HepG2 (cell line): ENCODE measurements at regions not wholly inside any gene's neighbourhood (a gene's known extent, or its start where the extent isn't known, plus 50 kb on each side); places are given as distances from the start of the nearest gene placed in this dataset.
A peak's percentile ranks its signal among the peaks of the same experiment; 100 is the strongest.

Experiments
- BCL3 ChIP-seq: sonication (generic); formaldehyde crosslinking; IDR thresholded peaks from 2 replicates; pipeline ENCODE4 v1.5.1; 2020; ENCODE audit warnings: mild to moderate bottlenecking, missing genetic modification reagents, moderate library complexity
- CHD2 ChIP-seq: IDR thresholded peaks from 2 replicates; pipeline ENCODE4 v1.6.1; 2011; ENCODE audit warnings: low read depth, low read length, improper control_type of control experiment
- FOXJ3 ChIP-seq: sonication (generic); formaldehyde crosslinking; IDR thresholded peaks from 2 replicates; pipeline ENCODE4 v1.4.0; 2020; ENCODE audit warnings: missing genetic modification reagents, mild to moderate bottlenecking, borderline replicate concordance
- HMG20B ChIP-seq: conservative IDR thresholded peaks from 2 replicates; pipeline ENCODE4 v1.6.1; 2016; ENCODE audit warnings: missing genetic modification reagents, missing compliant biosample characterization
- HOXA3 ChIP-seq: sonication (generic); formaldehyde crosslinking; IDR thresholded peaks from 2 replicates; pipeline ENCODE4 v1.5.0; 2020; ENCODE audit warnings: missing genetic modification reagents
- JUN ChIP-seq: sonication (generic); formaldehyde crosslinking; IDR thresholded peaks from 2 replicates; pipeline ENCODE4 v1.4.0; 2020; ENCODE audit warnings: mild to moderate bottlenecking, missing genetic modification reagents
- KDM1A ChIP-seq: IDR thresholded peaks from 2 replicates; pipeline ENCODE4 v1.6.1; 2016; ENCODE audit warnings: missing compliant biosample characterization
- MTF2 ChIP-seq: sonication (generic); formaldehyde crosslinking; IDR thresholded peaks from 2 replicates; pipeline ENCODE4 v1.5.0; 2020; ENCODE audit warnings: missing genetic modification reagents, borderline replicate concordance
- MXI1 ChIP-seq: IDR thresholded peaks from 3 replicates; pipeline ENCODE4 v1.6.1; 2012; ENCODE audit warnings: low read depth, low read length, inconsistent platforms, borderline replicate concordance
- NR2F6 ChIP-seq, 2 experiments: IDR thresholded peaks; 2 replicates each; pipeline ENCODE4 v1.6.1; 2016; ENCODE audit warnings: antibody characterized with exemption in 1 of 2, mild to moderate bottlenecking in 1 of 2
- POLR2A ChIP-seq, 2 experiments: IDR thresholded peaks; 2 replicates each; pipeline ENCODE4 v1.6.1; 2011; ENCODE audit warnings: low read depth in 2 of 2, low read length in 2 of 2, mild to moderate bottlenecking in 1 of 2, moderate library complexity in 1 of 2; ENCODE audit not compliant: insufficient read depth in 1 of 2
- SATB2 ChIP-seq: sonication (generic); formaldehyde crosslinking; IDR thresholded peaks from 2 replicates; pipeline ENCODE4 v1.5.0; 2020; ENCODE audit warnings: missing genetic modification reagents
- SOX5 ChIP-seq: IDR thresholded peaks from 2 replicates; pipeline ENCODE4 v1.6.1; 2016; ENCODE audit warnings: borderline replicate concordance
- STAG1 ChIP-seq: sonication (generic); formaldehyde crosslinking; IDR thresholded peaks from 2 replicates; pipeline ENCODE4 v1.4.0; 2020; ENCODE audit warnings: missing genetic modification reagents
- TFDP1 ChIP-seq: IDR thresholded peaks from 2 replicates; pipeline ENCODE4 v1.6.1; 2016; ENCODE audit warnings: missing compliant biosample characterization, missing genetic modification reagents, borderline replicate concordance
- THAP9 ChIP-seq: sonication (generic); formaldehyde crosslinking; IDR thresholded peaks from 2 replicates; pipeline ENCODE4; 2020; ENCODE audit warnings: missing genetic modification reagents, mild to moderate bottlenecking, borderline replicate concordance
- WIZ ChIP-seq: sonication (generic); formaldehyde crosslinking; IDR thresholded peaks from 2 replicates; pipeline ENCODE4 v1.5.1; 2020; ENCODE audit warnings: mild to moderate bottlenecking, missing genetic modification reagents
- XRCC5 ChIP-seq: fragments of 200-400 bp; formaldehyde crosslinking; optimal IDR thresholded peaks from 2 replicates; pipeline ENCODE3; 2017; ENCODE audit warnings: mild to moderate bottlenecking, low read length
- ZFP36L1 ChIP-seq: sonication (generic); formaldehyde crosslinking; IDR thresholded peaks from 2 replicates; pipeline ENCODE4 v1.8.0; 2022; ENCODE audit warnings: mild to moderate bottlenecking, missing genetic modification reagents, moderate library complexity
- ZKSCAN5 ChIP-seq: sonication (generic); formaldehyde crosslinking; IDR thresholded peaks from 2 replicates; pipeline ENCODE4 v1.5.1; 2020; ENCODE audit warnings: mild to moderate bottlenecking, missing genetic modification reagents
- ZNF205 ChIP-seq: IDR thresholded peaks from 2 replicates; pipeline ENCODE4 v1.6.1; 2018; ENCODE audit warnings: missing biosample characterization, missing genetic modification reagents
- ZNF234 ChIP-seq: sonication (generic); formaldehyde crosslinking; conservative IDR thresholded peaks from 2 replicates; pipeline ENCODE4 v1.5.1; 2020; ENCODE audit warnings: mild to moderate bottlenecking, missing genetic modification reagents
- ZNF333 ChIP-seq: sonication (generic); formaldehyde crosslinking; IDR thresholded peaks from 2 replicates; pipeline ENCODE4 v1.4.0; 2020; ENCODE audit warnings: mild to moderate bottlenecking, missing genetic modification reagents, borderline replicate concordance
- ZNF576 ChIP-seq: sonication (generic); formaldehyde crosslinking; IDR thresholded peaks from 2 replicates; pipeline ENCODE4 v1.4.0; 2020; ENCODE audit warnings: mild to moderate bottlenecking, missing genetic modification reagents
- ZNF652 ChIP-seq: IDR thresholded peaks from 2 replicates; pipeline ENCODE4 v1.6.1; 2016; ENCODE audit warnings: low read depth, borderline replicate concordance
- ZNF720 ChIP-seq: sonication (generic); formaldehyde crosslinking; IDR thresholded peaks from 2 replicates; pipeline ENCODE4 v1.4.0; 2020; ENCODE audit warnings: missing genetic modification reagents
- ZSCAN31 ChIP-seq: sonication (generic); formaldehyde crosslinking; IDR thresholded peaks from 2 replicates; pipeline ENCODE4 v1.5.0; 2020; ENCODE audit warnings: low read depth, mild to moderate bottlenecking, missing genetic modification reagents

GRCh38 chr7:96415293-96415940, 93.5 kb upstream of the SLC25A13 start (continued):
- TF ChIP-seq THAP9 (CRISPR knock-in tag) (peak; percentile 62; the same call in 1 of the 2 replicates), ZNF333 (no peak; the same call in 1 of the 2 replicates), ZNF652 (CRISPR knock-in tag) (no peak), ZFP36L1 (CRISPR knock-in tag) (peak; percentile 56; the same call in 1 of the 2 replicates), ZNF205 (peak; percentile 74; the same call in 1 of the 2 replicates), ZNF576 (CRISPR knock-in tag) (no peak), SOX5 (CRISPR knock-in tag) (peak; percentile 84), STAG1 (CRISPR knock-in tag) (peak; percentile 61), ZNF234 (CRISPR knock-in tag) (no peak), KDM1A (CRISPR knock-in tag) (peak; percentile 88), CHD2 (0 out of 2 replicates have a peak, but pooled peaks have one; percentile 40), BCL3 (CRISPR knock-in tag) (no peak), ZKSCAN5 (CRISPR knock-in tag) (no peak), MTF2 (CRISPR knock-in tag) (no peak), MXI1 (peak; percentile 50; the same call in 1 of the 3 replicates), TFDP1 (CRISPR knock-in tag) (peak; percentile 66; the same call in 1 of the 2 replicates), ZNF720 (CRISPR knock-in tag) (no peak), ZSCAN31 (peak; percentile 54; the same call in 1 of the 2 replicates), WIZ (no peak; the same call in 1 of the 2 replicates), HMG20B (CRISPR knock-in tag) (peak; percentile 67; the same call in 1 of the 2 replicates), HOXA3 (CRISPR knock-in tag) (peak; percentile 86), POLR2A (IDR thresholded peaks at IDR 0.05; ENCODE audit: insufficient read depth in 1 of 2, low read depth in 2 of 2, low read length in 2 of 2) (peak in 1 of 2 experiments; percentile 67; a peak in 1 of 4 replicates), XRCC5 (peak; percentile 86), NR2F6 (IDR thresholded peaks at IDR 0.05) (peak; percentile 93), NR2F6 (CRISPR knock-in tag; IDR thresholded peaks at IDR 0.05) (peak; percentile 95), JUN (CRISPR knock-in tag) (peak; percentile 77; the same call in 1 of the 2 replicates), SATB2 (CRISPR knock-in tag) (no peak), FOXJ3 (peak; percentile 84; the same call in 1 of the 2 replicates)
